SK-N-SH (cell line): ENCODE measurements at regions not wholly inside any gene's neighbourhood (a gene's known extent, or its start where the extent isn't known, plus 50 kb on each side); places are given as distances from the start of the nearest gene placed in this dataset.

Experiments
- ELF1 ChIP-seq: IDR thresholded peaks from 2 replicates; pipeline ENCODE4 v1.4.0; 2012
- EP300 ChIP-seq, 2 experiments: IDR thresholded peaks; 2 replicates each; pipeline versions ENCODE4 v1.4.0 to v1.6.1; 2012; ENCODE audit warnings: borderline replicate concordance in 1 of 2, low read depth in 1 of 2, low read length in 1 of 2
- EZH2phosphoT487 ChIP-seq: fragments of 200-600 bp; sonication (generic); IDR thresholded peaks from 2 replicates; pipeline ENCODE4 v1.6.1; 2017; ENCODE audit warnings: low read depth, mixed run types, mild to moderate bottlenecking, antibody characterized with exemption, moderate library complexity, borderline replicate concordance
- GABPA ChIP-seq: IDR thresholded peaks from 2 replicates; pipeline ENCODE4 v1.4.0; 2012; ENCODE audit warnings: low read depth, mild to moderate bottlenecking
- GATA2 ChIP-seq: sonication (generic); formaldehyde crosslinking; IDR thresholded peaks from 2 replicates; pipeline ENCODE4 v1.5.0; 2020; ENCODE audit warnings: mild to moderate bottlenecking, missing genetic modification reagents
- IRF3 ChIP-seq: fragments of 150-350 bp; IDR thresholded peaks from 2 replicates; pipeline ENCODE4 v1.6.1; 2016; ENCODE audit warnings: mild to moderate bottlenecking, low read depth, low read length
- MXI1 ChIP-seq: IDR thresholded peaks from 2 replicates; pipeline ENCODE4 v1.6.1; 2012; ENCODE audit warnings: mild to moderate bottlenecking, low read depth, low read length, improper control_type of control experiment
- POLR2AphosphoS5 ChIP-seq: IDR thresholded peaks from 2 replicates; pipeline ENCODE4 v1.6.1; 2012; ENCODE audit warnings: low read depth, low read length
- REST ChIP-seq: IDR thresholded peaks from 2 replicates; pipeline ENCODE4 v1.6.1; 2012; ENCODE audit warnings: mild to moderate bottlenecking, low read depth, low read length, moderate library complexity
- RFX5 ChIP-seq: IDR thresholded peaks from 2 replicates; pipeline ENCODE4 v1.6.1; 2012; ENCODE audit warnings: mild to moderate bottlenecking, improper control_type of control experiment, low read length
- TEAD4 ChIP-seq: IDR thresholded peaks from 2 replicates; pipeline ENCODE4 v1.4.0; 2012; ENCODE audit warnings: mild to moderate bottlenecking, borderline replicate concordance; ENCODE audit not compliant: insufficient read depth
- TF ChIP-seq, protein P1 (sequence below): fragments of 200-600 bp; sonication (generic); IDR thresholded peaks from 2 replicates; pipeline ENCODE4 v1.6.1; 2017; ENCODE audit warnings: antibody characterized with exemption, mild to moderate bottlenecking, moderate library complexity

GRCh38 chr2:12514631-12515437 is 201.9 kb upstream of the TRIB2 start:
- peak; percentile 99 for TF ChIP-seq GATA2 (CRISPR knock-in tag)
- TF ChIP-seq, protein P1, sequence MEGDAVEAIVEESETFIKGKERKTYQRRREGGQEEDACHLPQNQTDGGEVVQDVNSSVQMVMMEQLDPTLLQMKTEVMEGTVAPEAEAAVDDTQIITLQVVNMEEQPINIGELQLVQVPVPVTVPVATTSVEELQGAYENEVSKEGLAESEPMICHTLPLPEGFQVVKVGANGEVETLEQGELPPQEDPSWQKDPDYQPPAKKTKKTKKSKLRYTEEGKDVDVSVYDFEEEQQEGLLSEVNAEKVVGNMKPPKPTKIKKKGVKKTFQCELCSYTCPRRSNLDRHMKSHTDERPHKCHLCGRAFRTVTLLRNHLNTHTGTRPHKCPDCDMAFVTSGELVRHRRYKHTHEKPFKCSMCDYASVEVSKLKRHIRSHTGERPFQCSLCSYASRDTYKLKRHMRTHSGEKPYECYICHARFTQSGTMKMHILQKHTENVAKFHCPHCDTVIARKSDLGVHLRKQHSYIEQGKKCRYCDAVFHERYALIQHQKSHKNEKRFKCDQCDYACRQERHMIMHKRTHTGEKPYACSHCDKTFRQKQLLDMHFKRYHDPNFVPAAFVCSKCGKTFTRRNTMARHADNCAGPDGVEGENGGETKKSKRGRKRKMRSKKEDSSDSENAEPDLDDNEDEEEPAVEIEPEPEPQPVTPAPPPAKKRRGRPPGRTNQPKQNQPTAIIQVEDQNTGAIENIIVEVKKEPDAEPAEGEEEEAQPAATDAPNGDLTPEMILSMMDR = no peak
- no peak for TF ChIP-seq EZH2phosphoT487
- no peak; the same call in 1 of the 2 replicates for TF ChIP-seq MXI1
- no peak for TF ChIP-seq POLR2AphosphoS5
- no peak for TF ChIP-seq ELF1
- no peak for TF ChIP-seq GABPA
- TF ChIP-seq IRF3 = no peak
- TF ChIP-seq REST = no peak
- TF ChIP-seq TEAD4 = no peak
- TF ChIP-seq EP300 (IDR thresholded peaks at IDR 0.05; ENCODE audit: borderline replicate concordance in 1 of 2, low read depth in 1 of 2, low read length in 1 of 2) = peak in 1 of 2 experiments; percentile 76; a peak in 2 of 4 replicates
- TF ChIP-seq RFX5 = peak; percentile 82
